ENCODE measurements at regions not wholly inside any gene's neighbourhood (a gene's known extent, or its start where the extent isn't known, plus 50 kb on each side); places are given as distances from the start of the nearest gene placed in this dataset.
"Not testable (repeated sequence)": the region's sequence is repeated elsewhere in the genome, so short reads cannot be mapped to it uniquely, and the experiment has no call there.

- no peak for DNase-seq (ENCODE audit: low read depth, low spot score)
These were observed 110.9 kb upstream of the COL5A1 start for GRCh38 chr9:134530724-134531123.

- no peak for DNase-seq (ENCODE audit: low read depth, low spot score)
These were observed 110.2 kb upstream of the COL5A1 start for GRCh38 chr9:134531220-134531970.

- no peak for DNase-seq (ENCODE audit: low read depth, low spot score)
These were observed 109.5 kb upstream of the COL5A1 start for GRCh38 chr9:134532084-134532483.

- not testable (repeated sequence) for DNase-seq (ENCODE audit: low read depth, low spot score)
These were observed 108.9 kb upstream of the COL5A1 start for GRCh38 chr9:134532661-134533060.

- no peak for DNase-seq (ENCODE audit: low read depth, low spot score)
These were observed 107.6 kb upstream of the COL5A1 start for GRCh38 chr9:134533850-134534588.

GRCh38 chr9:134534661-134535080, 106.9 kb upstream of the COL5A1 start:
- no peak for DNase-seq (ENCODE audit: low read depth, low spot score)

- DNase-seq (ENCODE audit: low read depth, low spot score), result no peak
These were observed 106.4 kb upstream of the COL5A1 start for GRCh38 chr9:134535171-134535570.

GRCh38 chr9:134536101-134536900, 105.3 kb upstream of the COL5A1 start:
- DNase-seq (ENCODE audit: low read depth, low spot score), result peak; percentile 61

GRCh38 chr9:134536931-134537330, 104.7 kb upstream of the COL5A1 start:
- no peak for DNase-seq (ENCODE audit: low read depth, low spot score)

GRCh38 chr9:134537951-134538641, 103.5 kb upstream of the COL5A1 start:
- no peak for DNase-seq (ENCODE audit: low read depth, low spot score)

- DNase-seq (ENCODE audit: low read depth, low spot score), result no peak
These were observed 102.6 kb upstream of the COL5A1 start for GRCh38 chr9:134538856-134539566.

- DNase-seq (ENCODE audit: low read depth, low spot score), result no peak
These were observed 101.9 kb upstream of the COL5A1 start for GRCh38 chr9:134539586-134540194.

GRCh38 chr9:134540276-134541096, 101.1 kb upstream of the COL5A1 start:
- no peak for DNase-seq (ENCODE audit: low read depth, low spot score)

GRCh38 chr9:134541097-134541747, 100.4 kb upstream of the COL5A1 start:
- no peak for DNase-seq (ENCODE audit: low read depth, low spot score)

- DNase-seq (ENCODE audit: low read depth, low spot score), result peak; percentile 86
These were observed 97.0 kb upstream of the COL5A1 start for GRCh38 chr9:134544388-134545214.

- DNase-seq (ENCODE audit: low read depth, low spot score), result no peak
These were observed 96.4 kb upstream of the COL5A1 start for GRCh38 chr9:134545215-134545542.

- no peak for DNase-seq (ENCODE audit: low read depth, low spot score)
These were observed 95.9 kb upstream of the COL5A1 start for GRCh38 chr9:134545543-134546245.

- peak; percentile 58 for DNase-seq (ENCODE audit: low read depth, low spot score)
These were observed 95.3 kb upstream of the COL5A1 start for GRCh38 chr9:134546246-134546731.

All from ELF-1 (cell line).